PC-3 (cell line): ENCODE measurements at regions not wholly inside any gene's neighbourhood (a gene's known extent, or its start where the extent isn't known, plus 50 kb on each side); places are given as distances from the start of the nearest gene placed in this dataset.

Experiments
- ATAC-seq: fragments of 200-7000 bp; cut with Tn5 transposase; 2 replicates; pipeline ENCODE4 v1.9.1; 2020; ENCODE audit warnings: mild to moderate bottlenecking, moderate library complexity
- BruUV-seq: library from RNA; stranded (reverse); fragments of 400-500 nt; replicated peaks from 2 replicates; lab custom pipeline; 2021; lab: Mats Ljungman, UMichigan
- CTCF ChIA-PET: fragments of 300-600 bp; sonication (Branson Sonifier 250); formaldehyde crosslinking; loops from one replicate; lab custom pipeline; 2022; ENCODE audit warnings: antibody characterized with exemption; lab: Charles Lee
- POLR2A ChIA-PET: fragments of 300-600 bp; sonication (Branson Sonifier 250); formaldehyde crosslinking; loops from one replicate; lab custom pipeline; 2022; ENCODE audit warnings: antibody characterized with exemption; ENCODE audit not compliant: unreplicated experiment; lab: Charles Lee
- DNase-seq: peaks from one replicate; pipeline ENCODE4 v3.0.0-alpha.2; 2015
- H2AFZ ChIP-seq: fragments of 300-600 bp; sonication (generic); 2 replicates; pipeline ENCODE4 v1.6.0; 2016; ENCODE audit warnings: antibody characterized with exemption, low read length
- H3F3A ChIP-seq: fragments of 300-600 bp; sonication (generic); one replicate; pipeline ENCODE4 v1.6.0; 2017; ENCODE audit warnings: antibody characterized with exemption, low read length, control low read depth, mild to moderate bottlenecking; ENCODE audit not compliant: unreplicated experiment
- H3K27ac ChIP-seq: fragments of 300-600 bp; sonication (generic); 2 replicates; pipeline ENCODE4 v1.5.1; 2016; ENCODE audit warnings: mild to moderate bottlenecking, low read length
- H3K27me3 ChIP-seq: fragments of 300-600 bp; sonication (generic); 2 replicates; pipeline ENCODE4 v1.6.1; 2016; ENCODE audit warnings: low read length, mixed read lengths
- H3K36me3 ChIP-seq: fragments of 300-600 bp; sonication (generic); 2 replicates; pipeline ENCODE4 v1.6.1; 2016; ENCODE audit warnings: low read depth, mixed run types, low read length, mixed read lengths
- H3K4me1 ChIP-seq: fragments of 300-600 bp; sonication (generic); 2 replicates; pipeline ENCODE4 v1.5.1; 2016; ENCODE audit warnings: low read length; ENCODE audit not compliant: insufficient read depth
- H3K4me2 ChIP-seq: fragments of 300-600 bp; sonication (generic); 2 replicates; pipeline ENCODE4 v1.6.0; 2016; ENCODE audit warnings: low read length
- H3K4me3 ChIP-seq: fragments of 300-600 bp; sonication (generic); 2 replicates; pipeline ENCODE4 v1.5.1; 2016; ENCODE audit warnings: mild to moderate bottlenecking, low read length, mixed read lengths
- H3K79me2 ChIP-seq: fragments of 300-600 bp; sonication (generic); 2 replicates; pipeline ENCODE4 v1.6.1; 2017; ENCODE audit warnings: low read length, mixed read lengths
- H3K9ac ChIP-seq: fragments of 300-600 bp; sonication (generic); 2 replicates; pipeline ENCODE4 v1.6.0; 2016; ENCODE audit warnings: mild to moderate bottlenecking, low read length
- H3K9me2 ChIP-seq: fragments of 300-600 bp; sonication (generic); replicated peaks from 2 replicates; pipeline ENCODE4 v1.6.1; 2016; ENCODE audit warnings: mixed run types, low read length, mixed read lengths
- H3K9me3 ChIP-seq: fragments of 300-600 bp; sonication (generic); 2 replicates; pipeline ENCODE4 v1.6.1; 2016; ENCODE audit warnings: low read length, mixed read lengths
- H4K20me1 ChIP-seq: fragments of 300-600 bp; sonication (generic); 2 replicates; pipeline ENCODE4 v1.6.1; 2016; ENCODE audit warnings: low read length, mixed read lengths
- CTCF ChIP-seq: fragments of 300-600 bp; sonication (generic); conservative IDR thresholded peaks from 2 replicates; pipeline ENCODE4 v1.5.1; 2017; ENCODE audit warnings: antibody characterized with exemption, low read depth, mild to moderate bottlenecking, low read length
- EZH2 ChIP-seq: fragments of 300-600 bp; sonication (generic); IDR thresholded peaks from one replicate; pipeline ENCODE4 v1.6.1; 2017; ENCODE audit warnings: antibody characterized with exemption, mild to moderate bottlenecking, low read length; ENCODE audit not compliant: unreplicated experiment
- EZH2phosphoT487 ChIP-seq: fragments of 300-600 bp; sonication (generic); IDR thresholded peaks from 2 replicates; pipeline ENCODE4 v1.6.1; 2018; ENCODE audit warnings: mild to moderate bottlenecking, antibody characterized with exemption, low read length, borderline replicate concordance
- intact Hi-C: fragments of 100-400 bp; cut with micrococcal nuclease; formaldehyde crosslinking; loops from 2 replicates; pipeline ENCODE4 v1.9.0; 2023

- Histone ChIP-seq H3K9me3 (no peaks in the 10 kb centered on the region), H3K9me2 (no peaks in the 10 kb centered on the region), H4K20me1 (no peaks in the 10 kb centered on the region), H3K27me3 (no peaks in the 10 kb centered on the region), H3K36me3 (no peaks in the 10 kb centered on the region), H3K4me1 (no peaks in the 10 kb centered on the region), H3F3A (no peaks in the 10 kb centered on the region), H3K4me3 (no peak overlapping the region), H3K9ac (no peak overlapping the region), H2AFZ (no peak overlapping the region), H3K27ac (no peak overlapping the region), H3K79me2 (no peaks in the 10 kb centered on the region), H3K4me2 (no peak overlapping the region)
- BruUV-seq: no TSS peak
- intact Hi-C loops: no loop called here
- ATAC-seq (no peak), DNase-seq (no peak)
- ChIA-PET CTCF (no interaction called here), POLR2A (no interaction called here)
- no peak for TF ChIP-seq EZH2
- no peak for TF ChIP-seq EZH2phosphoT487
- TF ChIP-seq CTCF: no peak
Measured at GRCh38 chr7:86248977-86249376, 394.7 kb upstream of the GRM3 start.

GRCh38 chr7:86243171-86243570, 400.5 kb upstream of the GRM3 start:
- no peak for TF ChIP-seq EZH2phosphoT487
- Histone ChIP-seq H4K20me1 (no peaks in the 10 kb centered on the region), H3K4me2 (no peak overlapping the region), H3K27me3 (no peaks in the 10 kb centered on the region), H3K4me3 (no peak overlapping the region), H2AFZ (no peak overlapping the region), H3K4me1 (no peaks in the 10 kb centered on the region), H3K9me2 (no peaks in the 10 kb centered on the region), H3K79me2 (no peaks in the 10 kb centered on the region), H3K36me3 (no peaks in the 10 kb centered on the region), H3K9me3 (no peaks in the 10 kb centered on the region), H3K27ac (no peak overlapping the region), H3K9ac (no peak overlapping the region), H3F3A (no peaks in the 10 kb centered on the region)
- BruUV-seq: no TSS peak
- ChIA-PET CTCF (no interaction called here), POLR2A (no interaction called here)
- no peak for ATAC-seq
- no peak for DNase-seq
- intact Hi-C loops: no loop called here

GRCh38 chr7:86226191-86226590, 417.5 kb upstream of the GRM3 start:
- no TSS peak for BruUV-seq
- no peaks in the 10 kb centered on the region for H3F3A ChIP-seq
- TF ChIP-seq EZH2: no peak
- no peak for TF ChIP-seq EZH2phosphoT487
- POLR2A ChIA-PET: no interaction called here
- no peak overlapping the region for H3K4me3 ChIP-seq
- no peaks in the 10 kb centered on the region for H3K9me3 ChIP-seq
- no peaks in the 10 kb centered on the region for H4K20me1 ChIP-seq
- H3K9ac ChIP-seq: no peak overlapping the region
- H3K4me2 ChIP-seq: no peak overlapping the region
- H3K27me3 ChIP-seq: no peaks in the 10 kb centered on the region
- H3K36me3 ChIP-seq: no peaks in the 10 kb centered on the region
- no peak overlapping the region for H3K27ac ChIP-seq
- H3K4me1 ChIP-seq: no peaks in the 10 kb centered on the region
- H3K79me2 ChIP-seq: no peaks in the 10 kb centered on the region
- no peak for ATAC-seq
- CTCF ChIA-PET: no interaction called here
- intact Hi-C loops: no loop called here
- H2AFZ ChIP-seq: no peak overlapping the region
- no peak for DNase-seq
- H3K9me2 ChIP-seq: no peaks in the 10 kb centered on the region

- Histone ChIP-seq H3K4me3 (no peak overlapping the region), H3K9me3 (no peaks in the 10 kb centered on the region), H3K79me2 (no peaks in the 10 kb centered on the region), H3K9me2 (no peaks in the 10 kb centered on the region), H2AFZ (no peak overlapping the region), H3K9ac (no peak overlapping the region), H3K4me1 (no peaks in the 10 kb centered on the region), H3K36me3 (no peaks in the 10 kb centered on the region), H3K4me2 (no peak overlapping the region), H3F3A (no peaks in the 10 kb centered on the region), H3K27me3 (no peaks in the 10 kb centered on the region), H4K20me1 (no peaks in the 10 kb centered on the region), H3K27ac (no peak overlapping the region)
- intact Hi-C loops: no loop called here
- no TSS peak for BruUV-seq
- CTCF ChIA-PET: no interaction called here
- TF ChIP-seq EZH2 (no peak), CTCF (no peak), EZH2phosphoT487 (no peak)
- DNase-seq: no peak
- POLR2A ChIA-PET: no interaction called here
- ATAC-seq: no peak
Measured at GRCh38 chr7:86222806-86223205, 420.9 kb upstream of the GRM3 start.
